ENCODE measurements at regions not wholly inside any gene's neighbourhood (a gene's known extent, or its start where the extent isn't known, plus 50 kb on each side); places are given as distances from the start of the nearest gene placed in this dataset.

DNA sequence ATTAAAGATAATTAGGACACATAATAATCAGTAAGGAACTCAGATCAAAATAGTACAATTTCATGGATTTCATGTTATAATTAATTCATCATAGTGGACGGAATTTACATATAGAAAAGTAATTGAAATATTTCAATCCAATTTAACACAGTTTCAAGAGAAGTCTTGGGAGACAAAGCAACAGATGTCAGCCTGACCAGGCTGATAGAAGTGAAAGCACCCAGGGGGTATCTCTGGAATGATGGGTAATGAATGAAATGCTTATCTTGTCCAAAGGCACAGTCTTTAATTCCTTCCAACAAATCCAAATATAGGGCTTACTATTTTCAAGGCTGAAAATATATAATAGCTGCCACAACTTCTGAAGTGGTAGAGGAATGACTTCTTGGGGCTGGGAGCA, 629.3 kb upstream of the RGMB start:
- H2BK12ac ChIP-seq (ENCODE audit: low read depth, low read length) = no peak overlapping the region
- no peak overlapping the region for H3K4ac ChIP-seq (replicated peaks; ENCODE audit: insufficient read length, low read depth, low read length)
- H2BK20ac ChIP-seq (ENCODE audit: low read length) = no peak overlapping the region
- H4K91ac ChIP-seq (replicated peaks; ENCODE audit: insufficient read length, low read length) = no peak overlapping the region
- no peaks in the 10 kb centered on the region for H3K27me3 ChIP-seq (replicated peaks in 1 of 4; ENCODE audit: control insufficient read depth in 3 of 4, extremely low read depth in 1 of 4, insufficient read depth in 3 of 4, low read length in 3 of 4)
- no peaks in the 10 kb centered on the region for H3K79me1 ChIP-seq (ENCODE audit: low read depth, low read length)
- H3K23me2 ChIP-seq (ENCODE audit: low read depth, low read length) = no peaks in the 10 kb centered on the region
- no peaks in the 10 kb centered on the region for H4K20me1 ChIP-seq (replicated peaks in 1 of 2; ENCODE audit: control insufficient read depth in 1 of 2, insufficient read depth in 2 of 2, low read length in 2 of 2)
- no peaks in the 10 kb centered on the region for H3K36me3 ChIP-seq (ENCODE audit: control insufficient read depth in 2 of 4, insufficient read depth in 4 of 4, low read length in 3 of 4)
- no peak for DNase-seq (ENCODE audit: low read depth in 1 of 2, low spot score in 2 of 2)
- H4K8ac ChIP-seq (ENCODE audit: extremely low read depth, insufficient read depth, low read length) = no peak overlapping the region
- H3K18ac ChIP-seq (ENCODE audit: extremely low read depth, low read length) = no peak overlapping the region
- H3K4me1 ChIP-seq (replicated peaks in 1 of 4; ENCODE audit: control insufficient read depth in 3 of 4, insufficient read depth in 4 of 4, low read length in 3 of 4) = no peaks in the 10 kb centered on the region
- no peak overlapping the region for H4K5ac ChIP-seq (ENCODE audit: insufficient read length, low read depth, low read length)
- no peak overlapping the region for H3K27ac ChIP-seq (ENCODE audit: low read depth, low read length)
- no peak overlapping the region for H2BK120ac ChIP-seq (replicated peaks; ENCODE audit: low read depth, low read length)
- no peak overlapping the region for H2BK5ac ChIP-seq (ENCODE audit: low read depth, low read length)
- no peaks in the 10 kb centered on the region for H3K79me2 ChIP-seq (ENCODE audit: control insufficient read depth in 1 of 2, insufficient read depth in 2 of 2, low read length in 2 of 2)
- FAIRE-seq = no peak
- 95% methylated on average over 1 of the region's 1 CpG; no CpG with 5 or more reads in 1 of the 2 experiments for WGBS, 2 experiments (ENCODE audit: extremely low coverage in 1 of 2, insufficient coverage in 1 of 2, insufficient read length in 1 of 2, insufficient replicate concordance in 2 of 2, low coverage in 1 of 2, low lambda C conversion rate in 2 of 2, missing lambda C conversion rate in 1 of 2)
- no peak overlapping the region for H3K4me3 ChIP-seq (ENCODE audit: extremely low read depth in 1 of 4, insufficient read depth in 2 of 4, low read depth in 3 of 4, low read length in 4 of 4)
- H3K9me3 ChIP-seq (ENCODE audit: insufficient read depth in 2 of 2, low read depth in 1 of 2, low read length in 1 of 2) = 0 out of 4 replicates have a peak, but pooled peaks cover 0 to 3% of the 10 kb centered on the region in 2 experiments
- no peak overlapping the region for H3K56ac ChIP-seq (replicated peaks; ENCODE audit: insufficient read length, low read depth, low read length)
- H3K4me2 ChIP-seq (ENCODE audit: insufficient read depth in 1 of 2, low read depth in 2 of 2, low read length in 2 of 2) = no peak overlapping the region
- no peak overlapping the region for H2BK15ac ChIP-seq (ENCODE audit: low read length)
- H2AK5ac ChIP-seq (ENCODE audit: low read depth, low read length) = no peak overlapping the region
- no peak overlapping the region for H3K9ac ChIP-seq (replicated peaks in 1 of 4; ENCODE audit: extremely low read depth in 1 of 4, low read depth in 3 of 4, low read length in 3 of 4)
- H3K23ac ChIP-seq (ENCODE audit: insufficient read length) = no peak overlapping the region
- no peak overlapping the region for H2AFZ ChIP-seq (ENCODE audit: low read length)
- ChIA-PET CTCF (ENCODE audit: partially characterized antibody) (no interaction called here), POLR2A (ENCODE audit: partially characterized antibody) (no interaction called here)
- no peak overlapping the region for H3K14ac ChIP-seq (ENCODE audit: insufficient read length)
- TF ChIP-seq EZH2 (IDR thresholded peaks at IDR 0.05; ENCODE audit: low read depth, low read length, severe bottlenecking) (no peak), MAFK (IDR thresholded peaks at IDR 0.05; ENCODE audit: low read depth, low read length) (no peak), CREB1 (IDR thresholded peaks at IDR 0.05) (no peak)
- TF ChIP-seq, protein P1, sequence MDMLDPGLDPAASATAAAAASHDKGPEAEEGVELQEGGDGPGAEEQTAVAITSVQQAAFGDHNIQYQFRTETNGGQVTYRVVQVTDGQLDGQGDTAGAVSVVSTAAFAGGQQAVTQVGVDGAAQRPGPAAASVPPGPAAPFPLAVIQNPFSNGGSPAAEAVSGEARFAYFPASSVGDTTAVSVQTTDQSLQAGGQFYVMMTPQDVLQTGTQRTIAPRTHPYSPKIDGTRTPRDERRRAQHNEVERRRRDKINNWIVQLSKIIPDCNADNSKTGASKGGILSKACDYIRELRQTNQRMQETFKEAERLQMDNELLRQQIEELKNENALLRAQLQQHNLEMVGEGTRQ (IDR thresholded peaks at IDR 0.05; ENCODE audit: low read length) = no peak

Data from H1 (cell line).